Astrocyte (in vitro differentiated cells and primary cell): ENCODE measurements at regions not wholly inside any gene's neighbourhood (a gene's known extent, or its start where the extent isn't known, plus 50 kb on each side); places are given as distances from the start of the nearest gene placed in this dataset.

ENCODE experiments used
- EZH2 ChIP-seq: IDR thresholded peaks from 2 replicates; pipeline ENCODE4 v1.6.1; 2012; ENCODE audit warnings: mild to moderate bottlenecking, low read length, inconsistent platforms; ENCODE audit not compliant: insufficient read depth
- TF ChIP-seq, protein P1 (sequence below): IDR thresholded peaks from 2 replicates; pipeline ENCODE4 v1.5.1; 2011; ENCODE audit warnings: low read depth, mild to moderate bottlenecking, inconsistent platforms, low read length, moderate library complexity; ENCODE audit not compliant: insufficient read depth

DNA sequence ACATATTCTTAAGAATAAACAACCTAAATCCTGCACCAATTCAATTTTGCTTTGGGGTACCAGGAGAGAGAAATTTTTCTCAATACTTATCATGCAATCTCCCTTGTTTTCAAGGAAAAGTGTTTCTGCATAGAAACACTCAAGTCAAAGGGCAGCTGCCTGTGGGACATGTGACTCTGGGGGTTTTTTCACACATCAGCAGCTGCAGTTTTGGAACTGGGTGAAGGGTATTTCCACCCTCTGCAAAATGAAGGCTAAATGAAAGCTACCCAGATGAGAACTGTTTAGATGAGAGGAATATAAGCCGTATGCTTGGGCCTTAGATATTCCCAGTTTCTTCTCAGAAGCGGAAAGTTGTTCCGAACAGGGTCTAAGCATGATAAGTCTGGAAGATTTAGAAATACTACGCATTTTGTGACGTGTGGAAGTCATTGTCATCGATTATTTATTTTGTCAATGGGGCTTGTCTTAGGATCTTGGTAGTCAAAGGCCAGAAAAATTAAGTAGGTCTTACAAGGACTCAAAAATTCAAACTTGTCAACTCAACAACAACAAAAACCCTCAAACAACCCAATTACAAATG, 64.3 kb upstream of the BOD1 start:
- TF ChIP-seq, protein P1, sequence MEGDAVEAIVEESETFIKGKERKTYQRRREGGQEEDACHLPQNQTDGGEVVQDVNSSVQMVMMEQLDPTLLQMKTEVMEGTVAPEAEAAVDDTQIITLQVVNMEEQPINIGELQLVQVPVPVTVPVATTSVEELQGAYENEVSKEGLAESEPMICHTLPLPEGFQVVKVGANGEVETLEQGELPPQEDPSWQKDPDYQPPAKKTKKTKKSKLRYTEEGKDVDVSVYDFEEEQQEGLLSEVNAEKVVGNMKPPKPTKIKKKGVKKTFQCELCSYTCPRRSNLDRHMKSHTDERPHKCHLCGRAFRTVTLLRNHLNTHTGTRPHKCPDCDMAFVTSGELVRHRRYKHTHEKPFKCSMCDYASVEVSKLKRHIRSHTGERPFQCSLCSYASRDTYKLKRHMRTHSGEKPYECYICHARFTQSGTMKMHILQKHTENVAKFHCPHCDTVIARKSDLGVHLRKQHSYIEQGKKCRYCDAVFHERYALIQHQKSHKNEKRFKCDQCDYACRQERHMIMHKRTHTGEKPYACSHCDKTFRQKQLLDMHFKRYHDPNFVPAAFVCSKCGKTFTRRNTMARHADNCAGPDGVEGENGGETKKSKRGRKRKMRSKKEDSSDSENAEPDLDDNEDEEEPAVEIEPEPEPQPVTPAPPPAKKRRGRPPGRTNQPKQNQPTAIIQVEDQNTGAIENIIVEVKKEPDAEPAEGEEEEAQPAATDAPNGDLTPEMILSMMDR: no peak
- TF ChIP-seq EZH2: no peak
